ENCODE measurements at regions not wholly inside any gene's neighbourhood (a gene's known extent, or its start where the extent isn't known, plus 50 kb on each side); places are given as distances from the start of the nearest gene placed in this dataset.

DNA sequence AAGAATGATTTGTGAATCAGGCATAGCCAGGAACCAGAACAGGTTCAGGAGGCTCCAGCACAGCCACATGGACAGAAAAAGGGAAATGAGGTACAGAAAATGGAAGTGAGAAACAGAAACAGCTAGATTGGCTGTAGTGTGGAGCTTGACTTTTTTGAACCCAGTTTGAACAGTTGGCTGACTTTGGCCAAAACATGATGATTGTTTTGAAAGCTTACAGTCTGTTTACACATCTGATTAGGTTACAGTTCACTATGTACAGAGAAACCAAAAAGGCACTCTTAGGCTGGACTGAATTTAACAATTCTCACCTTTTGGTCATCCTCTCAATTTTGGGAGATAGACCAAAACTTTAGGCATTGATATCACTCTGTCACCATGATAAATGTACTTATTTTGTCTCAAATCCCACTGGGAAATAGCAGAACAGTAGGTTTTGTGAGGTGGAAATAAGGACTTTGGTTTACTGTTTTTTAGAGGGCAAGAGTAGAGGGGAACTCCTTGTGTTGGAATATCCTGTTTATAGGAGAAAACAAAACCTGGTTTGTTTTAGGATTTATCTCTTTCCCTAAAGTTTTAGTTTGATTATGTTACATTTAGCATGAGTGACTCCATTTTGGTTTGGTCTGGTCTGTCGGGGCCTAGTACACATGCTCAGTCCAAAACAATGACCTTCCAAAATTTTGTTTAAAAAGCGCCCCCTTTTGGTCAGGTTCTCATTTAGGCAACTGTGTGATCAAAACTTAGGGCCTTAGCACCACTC is 123.1 kb downstream of the OLIG3 start:
- H3K27ac ChIP-seq, result no peak overlapping the region
- H3K4me1 ChIP-seq (ENCODE audit: control insufficient read depth in 1 of 2, insufficient read depth in 1 of 2, low read depth in 1 of 2, low read length in 1 of 2), result no peaks in the 10 kb centered on the region
- TF ChIP-seq, protein P1, sequence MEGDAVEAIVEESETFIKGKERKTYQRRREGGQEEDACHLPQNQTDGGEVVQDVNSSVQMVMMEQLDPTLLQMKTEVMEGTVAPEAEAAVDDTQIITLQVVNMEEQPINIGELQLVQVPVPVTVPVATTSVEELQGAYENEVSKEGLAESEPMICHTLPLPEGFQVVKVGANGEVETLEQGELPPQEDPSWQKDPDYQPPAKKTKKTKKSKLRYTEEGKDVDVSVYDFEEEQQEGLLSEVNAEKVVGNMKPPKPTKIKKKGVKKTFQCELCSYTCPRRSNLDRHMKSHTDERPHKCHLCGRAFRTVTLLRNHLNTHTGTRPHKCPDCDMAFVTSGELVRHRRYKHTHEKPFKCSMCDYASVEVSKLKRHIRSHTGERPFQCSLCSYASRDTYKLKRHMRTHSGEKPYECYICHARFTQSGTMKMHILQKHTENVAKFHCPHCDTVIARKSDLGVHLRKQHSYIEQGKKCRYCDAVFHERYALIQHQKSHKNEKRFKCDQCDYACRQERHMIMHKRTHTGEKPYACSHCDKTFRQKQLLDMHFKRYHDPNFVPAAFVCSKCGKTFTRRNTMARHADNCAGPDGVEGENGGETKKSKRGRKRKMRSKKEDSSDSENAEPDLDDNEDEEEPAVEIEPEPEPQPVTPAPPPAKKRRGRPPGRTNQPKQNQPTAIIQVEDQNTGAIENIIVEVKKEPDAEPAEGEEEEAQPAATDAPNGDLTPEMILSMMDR (IDR thresholded peaks at IDR 0.05), result no peak
- no peaks in the 10 kb centered on the region for H3K9me3 ChIP-seq
- H3K4me3 ChIP-seq (ENCODE audit: low read depth in 1 of 2, low read length in 1 of 2), result no peak overlapping the region
- H3K36me3 ChIP-seq, result no peaks in the 10 kb centered on the region
- no peaks in the 10 kb centered on the region for H3K27me3 ChIP-seq

DNA sequence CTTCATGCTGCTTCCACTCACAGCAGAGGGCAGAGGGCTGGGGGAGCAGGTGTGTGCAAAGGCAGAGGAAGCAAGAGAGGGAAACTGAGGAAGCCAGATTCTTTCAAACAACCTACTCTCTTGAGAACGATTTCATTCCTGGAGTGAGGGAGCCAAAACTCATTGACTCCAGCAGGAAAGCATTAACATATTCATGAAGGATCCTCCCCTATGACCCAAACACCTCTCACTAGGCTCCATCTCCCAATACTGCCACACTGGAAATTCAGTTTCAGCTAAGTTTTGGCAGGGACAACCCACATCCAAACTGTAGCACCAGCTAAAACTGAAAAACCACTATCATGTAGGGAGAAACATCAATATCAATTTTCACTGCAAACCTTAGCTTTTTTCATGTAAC is 125.1 kb downstream of the OLIG3 start:
- no peaks in the 10 kb centered on the region for H3K27me3 ChIP-seq
- no peaks in the 10 kb centered on the region for H3K9me3 ChIP-seq
- no peak overlapping the region for H3K4me3 ChIP-seq (ENCODE audit: low read depth in 1 of 2, low read length in 1 of 2)
- no peaks in the 10 kb centered on the region for H3K36me3 ChIP-seq
- TF ChIP-seq, protein P1 (IDR thresholded peaks at IDR 0.05), result no peak
- H3K4me1 ChIP-seq (ENCODE audit: control insufficient read depth in 1 of 2, insufficient read depth in 1 of 2, low read depth in 1 of 2, low read length in 1 of 2), result no peaks in the 10 kb centered on the region
- no peak overlapping the region for H3K27ac ChIP-seq

DNA sequence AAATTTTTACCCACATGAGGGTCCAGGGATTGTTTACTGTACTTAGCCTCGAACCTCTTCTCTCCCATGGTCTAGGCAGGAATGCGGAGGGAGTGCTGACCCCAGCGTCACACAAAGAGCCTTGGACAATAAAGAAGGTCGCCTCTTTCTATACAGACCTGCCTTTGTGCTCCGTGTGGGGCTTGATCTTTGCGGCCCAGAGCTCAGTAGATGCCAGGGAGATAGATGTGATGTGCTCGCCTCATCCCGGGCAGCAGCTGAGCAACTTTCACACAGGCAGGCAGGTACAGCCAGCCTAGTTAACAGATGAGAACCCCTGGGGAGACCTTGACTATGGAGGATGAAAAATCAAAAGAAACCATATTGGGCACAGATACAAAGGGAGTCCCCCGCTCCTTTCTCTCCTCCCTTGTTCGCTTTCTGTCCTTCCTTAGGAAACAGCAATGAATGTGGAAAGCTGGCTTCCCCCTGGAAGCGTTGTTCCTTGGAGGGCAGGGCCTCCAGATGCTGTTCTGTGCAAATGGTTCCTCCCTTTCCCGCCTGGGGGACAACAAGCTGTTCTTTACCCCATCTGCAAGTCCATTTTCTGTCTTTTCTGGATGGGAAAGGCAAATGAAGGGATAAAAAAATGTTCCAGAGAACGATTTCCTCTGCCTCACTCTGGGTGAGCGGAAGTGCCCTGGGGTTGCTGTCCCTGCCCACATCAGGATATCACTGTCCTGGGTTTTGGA is 128.3 kb downstream of the OLIG3 start:
- H3K36me3 ChIP-seq, result no peaks in the 10 kb centered on the region
- TF ChIP-seq, protein P1 (IDR thresholded peaks at IDR 0.05), result no peak

DNA sequence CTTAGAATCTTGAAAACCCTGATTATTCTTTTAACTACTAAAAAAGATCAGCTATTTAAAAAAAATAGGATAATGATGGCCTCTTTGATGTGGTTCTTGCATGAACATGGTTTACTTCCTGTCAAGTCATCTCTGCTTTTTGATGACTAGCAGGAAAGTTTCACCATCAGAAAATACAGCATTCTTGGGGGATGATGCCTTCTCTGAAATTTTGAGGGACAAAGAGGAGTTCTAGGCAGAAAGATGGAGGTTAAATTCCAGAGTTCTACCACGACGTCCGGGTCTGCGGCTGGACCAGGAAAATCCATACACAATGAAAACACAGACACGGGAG is 130.4 kb downstream of the OLIG3 start:
- TF ChIP-seq, protein P1 (IDR thresholded peaks at IDR 0.05), result no peak
- Histone ChIP-seq H3K4me3 (ENCODE audit: low read depth in 1 of 2, low read length in 1 of 2) (no peak overlapping the region), H3K27me3 (no peaks in the 10 kb centered on the region), H3K36me3 (no peaks in the 10 kb centered on the region), H3K4me1 (ENCODE audit: control insufficient read depth in 1 of 2, insufficient read depth in 1 of 2, low read depth in 1 of 2, low read length in 1 of 2) (no peaks in the 10 kb centered on the region), H3K27ac (no peak overlapping the region), H3K9me3 (no peaks in the 10 kb centered on the region)

More for the DNA sequence above, 128.3 kb downstream of the OLIG3 start:
- Histone ChIP-seq H3K27me3 (no peaks in the 10 kb centered on the region), H3K9me3 (no peaks in the 10 kb centered on the region), H3K4me3 (ENCODE audit: low read depth in 1 of 2, low read length in 1 of 2) (no peak overlapping the region), H3K4me1 (ENCODE audit: control insufficient read depth in 1 of 2, insufficient read depth in 1 of 2, low read depth in 1 of 2, low read length in 1 of 2) (no peaks in the 10 kb centered on the region), H3K27ac (no peak overlapping the region)

DNA sequence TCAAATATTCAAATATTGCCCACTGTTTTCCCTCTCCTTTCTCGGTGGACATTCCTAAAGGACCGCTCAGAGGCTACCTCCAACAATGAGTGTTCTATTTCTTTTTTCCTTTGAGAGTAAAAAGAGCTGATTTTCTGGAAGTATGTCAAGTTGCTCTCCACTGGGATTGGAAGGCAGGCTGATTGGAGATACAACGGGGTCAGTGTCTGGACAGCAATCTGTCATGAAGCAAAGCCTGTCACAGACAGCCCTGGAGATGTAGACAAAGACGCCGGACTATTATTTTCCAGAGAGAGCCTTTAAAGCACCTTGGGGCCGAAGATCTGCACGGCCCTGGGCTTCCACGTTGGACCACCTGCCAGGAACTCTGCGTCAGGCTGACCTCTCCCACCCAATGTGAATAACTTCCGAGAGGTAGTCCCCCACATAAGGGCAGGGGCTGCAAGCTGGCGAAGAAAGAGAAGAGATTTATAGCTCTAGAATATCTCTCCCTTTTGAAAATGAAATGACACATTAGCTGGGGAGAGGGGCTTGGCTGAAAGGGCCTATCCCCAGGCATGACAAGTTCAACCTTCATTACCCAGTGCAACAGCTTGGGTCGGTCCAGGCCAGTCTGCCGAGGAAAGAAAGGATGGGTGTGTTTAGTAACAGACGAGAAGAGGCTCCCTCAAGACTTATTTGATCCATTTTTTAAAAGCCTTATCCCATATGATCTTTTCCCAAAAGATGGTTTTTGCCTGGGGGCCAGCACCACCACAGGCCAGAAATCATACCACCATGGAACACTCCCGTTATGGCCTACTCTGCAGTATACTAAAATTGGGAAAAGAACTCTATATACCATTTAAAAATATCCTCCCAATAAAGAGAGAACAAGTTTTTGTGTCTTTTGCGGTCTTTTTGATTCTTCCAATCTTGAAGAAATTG is 131.1 kb downstream of the OLIG3 start:
- Histone ChIP-seq H3K4me1 (ENCODE audit: control insufficient read depth in 1 of 2, insufficient read depth in 1 of 2, low read depth in 1 of 2, low read length in 1 of 2) (no peaks in the 10 kb centered on the region), H3K27ac (no peak overlapping the region), H3K27me3 (no peaks in the 10 kb centered on the region), H3K36me3 (no peaks in the 10 kb centered on the region), H3K4me3 (ENCODE audit: low read depth in 1 of 2, low read length in 1 of 2) (no peak overlapping the region), H3K9me3 (no peaks in the 10 kb centered on the region)
- TF ChIP-seq, protein P1 (IDR thresholded peaks at IDR 0.05), result no peak

Data from neutrophil (primary cell).